HEK293 (cell line): ENCODE measurements at regions not wholly inside any gene's neighbourhood (a gene's known extent, or its start where the extent isn't known, plus 50 kb on each side); places are given as distances from the start of the nearest gene placed in this dataset.

Experiments
- CTCF ChIA-PET: fragments of 350-600 bp; formaldehyde crosslinking; extraction: SDS; loops from one replicate; lab custom pipeline; 2021; ENCODE audit warnings: antibody characterized with exemption; lab: Yijun Ruan, JAX
- POLR2A ChIA-PET: fragments of 300-600 bp; formaldehyde crosslinking; extraction: SDS; loops from one replicate; lab custom pipeline; 2020; ENCODE audit warnings: antibody characterized with exemption, inconsistent platforms; lab: Yijun Ruan, JAX
- H3K27ac ChIP-seq: fragments of 200-500 bp; sonication (Bioruptor generic); 2 replicates; pipeline ENCODE4 v1.5.1; 2014; ENCODE audit warnings: low read depth, low read length, control low read depth, inconsistent platforms; ENCODE audit errors: extremely low read depth
- H3K36me3 ChIP-seq, 2 experiments: fragments of 200-500 bp in 1 of 2; sonication (Bioruptor generic) in 1 of 2; 1 replicate in 1 of 2; 2 replicates in 1 of 2; pipeline ENCODE4 v1.5.1; 2014 to 2017; ENCODE audit warnings: inconsistent platforms in 2 of 2, low read length in 2 of 2; ENCODE audit not compliant: control insufficient read depth in 2 of 2, insufficient read depth in 1 of 2
- H3K4me1 ChIP-seq: fragments of 200-500 bp; sonication (Bioruptor generic); 2 replicates; pipeline ENCODE4 v1.5.1; 2014; ENCODE audit warnings: mild to moderate bottlenecking, low read length, inconsistent platforms; ENCODE audit not compliant: control insufficient read depth, insufficient read depth
- H3K4me3 ChIP-seq: 2 replicates; pipeline ENCODE4 v1.5.1; 2011; ENCODE audit warnings: low read depth, mild to moderate bottlenecking, control low read depth, low read length, moderate library complexity
- H3K9me3 ChIP-seq: fragments of 200-500 bp; sonication (Bioruptor generic); 2 replicates; pipeline ENCODE4 v1.5.1; 2014; ENCODE audit warnings: low read depth, low read length, inconsistent platforms; ENCODE audit not compliant: control insufficient read depth, insufficient read depth
- EGR2 ChIP-seq: fragments of 450-650 bp; formaldehyde crosslinking; IDR thresholded peaks from 2 replicates; pipeline ENCODE4 v1.5.1; 2016; ENCODE audit warnings: low read depth, missing biosample characterization, missing genetic modification characterization
- GFI1B ChIP-seq: fragments of 450-650 bp; formaldehyde crosslinking; IDR thresholded peaks from 2 replicates; pipeline ENCODE4 v1.5.1; 2016; ENCODE audit warnings: missing biosample characterization, missing genetic modification characterization
- KLF1 ChIP-seq: fragments of 450-650 bp; formaldehyde crosslinking; IDR thresholded peaks from 2 replicates; pipeline ENCODE4 v1.5.1; 2016; ENCODE audit warnings: missing biosample characterization, missing genetic modification characterization
- MYNN ChIP-seq: fragments of 450-650 bp; formaldehyde crosslinking; IDR thresholded peaks from 2 replicates; pipeline ENCODE4 v1.5.1; 2016; ENCODE audit warnings: missing biosample characterization, missing genetic modification characterization, borderline replicate concordance
- OSR2 ChIP-seq: fragments of 450-650 bp; formaldehyde crosslinking; IDR thresholded peaks from 2 replicates; pipeline ENCODE4 v1.5.1; 2016; ENCODE audit warnings: missing biosample characterization, missing genetic modification characterization
- REPIN1 ChIP-seq: fragments of 450-650 bp; formaldehyde crosslinking; IDR thresholded peaks from 2 replicates; pipeline ENCODE4 v1.5.1; 2017; ENCODE audit warnings: missing biosample characterization, missing genetic modification characterization, low read depth
- ZBTB7A ChIP-seq: fragments of 450-650 bp; formaldehyde crosslinking; IDR thresholded peaks from 2 replicates; pipeline ENCODE4 v1.5.1; 2016; ENCODE audit warnings: low read depth, missing biosample characterization, missing genetic modification characterization
- ZBTB8A ChIP-seq: fragments of 450-650 bp; formaldehyde crosslinking; IDR thresholded peaks from 2 replicates; pipeline ENCODE4 v1.5.1; 2016; ENCODE audit warnings: missing biosample characterization, missing genetic modification characterization
- ZEB2 ChIP-seq: fragments of 450-650 bp; formaldehyde crosslinking; IDR thresholded peaks from 2 replicates; pipeline ENCODE4 v1.5.1; 2016; ENCODE audit warnings: missing biosample characterization, missing genetic modification characterization
- ZNF10 ChIP-seq: fragments of 450-650 bp; formaldehyde crosslinking; IDR thresholded peaks from 2 replicates; pipeline ENCODE4 v1.5.1; 2017; ENCODE audit warnings: missing biosample characterization, missing genetic modification characterization
- ZNF292 ChIP-seq: fragments of 450-650 bp; formaldehyde crosslinking; IDR thresholded peaks from 2 replicates; pipeline ENCODE4 v1.5.1; 2016; ENCODE audit warnings: low read depth, missing biosample characterization, missing genetic modification characterization, borderline replicate concordance
- ZNF404 ChIP-seq: fragments of 450-650 bp; formaldehyde crosslinking; IDR thresholded peaks from 2 replicates; pipeline ENCODE4 v1.5.1; 2017; ENCODE audit warnings: missing biosample characterization, missing genetic modification characterization
- ZNF416 ChIP-seq: fragments of 450-650 bp; formaldehyde crosslinking; IDR thresholded peaks from 2 replicates; pipeline ENCODE4 v1.5.1; 2016; ENCODE audit warnings: missing biosample characterization, missing genetic modification characterization
- ZNF501 ChIP-seq: fragments of 450-650 bp; formaldehyde crosslinking; IDR thresholded peaks from 2 replicates; pipeline ENCODE4 v1.5.1; 2016; ENCODE audit warnings: missing biosample characterization, missing genetic modification characterization
- ZNF548 ChIP-seq: fragments of 450-650 bp; formaldehyde crosslinking; IDR thresholded peaks from 2 replicates; pipeline ENCODE4 v1.5.1; 2016; ENCODE audit warnings: missing biosample characterization, missing genetic modification characterization
- ZNF555 ChIP-seq: fragments of 450-650 bp; formaldehyde crosslinking; conservative IDR thresholded peaks from 2 replicates; pipeline ENCODE4 v1.5.1; 2017; ENCODE audit warnings: missing biosample characterization, mild to moderate bottlenecking, missing genetic modification characterization, inconsistent platforms
- ZNF561 ChIP-seq: fragments of 450-650 bp; IDR thresholded peaks from 2 replicates; pipeline ENCODE4 v1.5.1; 2018; ENCODE audit warnings: missing biosample characterization, missing genetic modification characterization, borderline replicate concordance
- ZNF658 ChIP-seq: fragments of 450-650 bp; formaldehyde crosslinking; IDR thresholded peaks from 2 replicates; pipeline ENCODE4; 2016; ENCODE audit warnings: missing biosample characterization, missing genetic modification characterization
- ZNF76 ChIP-seq: fragments of 450-650 bp; formaldehyde crosslinking; IDR thresholded peaks from 2 replicates; pipeline ENCODE4; 2016; ENCODE audit warnings: low read depth, missing biosample characterization, missing genetic modification characterization, borderline replicate concordance
- ZNF768 ChIP-seq: fragments of 450-650 bp; formaldehyde crosslinking; IDR thresholded peaks from 2 replicates; pipeline ENCODE4 v1.5.1; 2018; ENCODE audit warnings: missing biosample characterization, mild to moderate bottlenecking, missing genetic modification characterization
- ZNF830 ChIP-seq: fragments of 450-650 bp; IDR thresholded peaks from 2 replicates; pipeline ENCODE4 v1.5.0; 2018; ENCODE audit warnings: missing biosample characterization, missing genetic modification characterization, low read depth, mild to moderate bottlenecking, moderate library complexity
- ZNF837 ChIP-seq: fragments of 450-650 bp; formaldehyde crosslinking; IDR thresholded peaks from 2 replicates; pipeline ENCODE4 v1.5.1; 2016; ENCODE audit warnings: missing biosample characterization, missing genetic modification characterization
- ZNF843 ChIP-seq: fragments of 450-650 bp; formaldehyde crosslinking; IDR thresholded peaks from 2 replicates; pipeline ENCODE4 v1.5.1; 2016; ENCODE audit warnings: missing biosample characterization, missing genetic modification characterization
- TF ChIP-seq, protein P1 (sequence below): fragments of 450-650 bp; formaldehyde crosslinking; conservative IDR thresholded peaks from 2 replicates; pipeline ENCODE4 v1.5.1; 2016; ENCODE audit warnings: low read depth, missing biosample characterization, missing genetic modification characterization

DNA sequence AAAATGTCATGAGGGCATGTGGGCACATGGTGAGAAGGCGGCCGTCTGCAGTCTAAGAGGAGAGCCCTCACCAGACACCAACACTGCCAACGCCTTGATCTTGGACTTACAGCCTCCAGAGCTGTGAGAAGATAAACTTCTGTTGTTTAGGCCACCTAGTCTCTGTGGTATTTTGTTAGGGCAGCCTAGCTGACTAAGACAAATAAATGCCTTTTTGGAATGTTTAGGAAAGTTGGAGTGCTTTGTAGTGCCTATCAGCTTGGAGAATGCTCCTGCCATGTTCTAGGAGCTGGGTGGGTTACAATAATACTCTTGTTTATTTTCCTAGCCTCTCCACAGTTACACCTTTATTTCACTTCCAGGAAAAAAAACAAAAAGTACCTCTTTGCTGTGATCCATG is 92.0 kb downstream of the SPP2 start:
- CTCF ChIA-PET = no interaction called here
- H3K27ac ChIP-seq = no peak overlapping the region
- no peaks in the 10 kb centered on the region for H3K9me3 ChIP-seq
- POLR2A ChIA-PET = no interaction called here
- peaks cover 4% of the 10 kb centered on the region; the same call in 1 of the 2 replicates for H3K4me1 ChIP-seq
- no peak overlapping the region for H3K4me3 ChIP-seq
- no peak for TF ChIP-seq ZNF416 (tag by site-specific recombination)
- TF ChIP-seq, protein P1, sequence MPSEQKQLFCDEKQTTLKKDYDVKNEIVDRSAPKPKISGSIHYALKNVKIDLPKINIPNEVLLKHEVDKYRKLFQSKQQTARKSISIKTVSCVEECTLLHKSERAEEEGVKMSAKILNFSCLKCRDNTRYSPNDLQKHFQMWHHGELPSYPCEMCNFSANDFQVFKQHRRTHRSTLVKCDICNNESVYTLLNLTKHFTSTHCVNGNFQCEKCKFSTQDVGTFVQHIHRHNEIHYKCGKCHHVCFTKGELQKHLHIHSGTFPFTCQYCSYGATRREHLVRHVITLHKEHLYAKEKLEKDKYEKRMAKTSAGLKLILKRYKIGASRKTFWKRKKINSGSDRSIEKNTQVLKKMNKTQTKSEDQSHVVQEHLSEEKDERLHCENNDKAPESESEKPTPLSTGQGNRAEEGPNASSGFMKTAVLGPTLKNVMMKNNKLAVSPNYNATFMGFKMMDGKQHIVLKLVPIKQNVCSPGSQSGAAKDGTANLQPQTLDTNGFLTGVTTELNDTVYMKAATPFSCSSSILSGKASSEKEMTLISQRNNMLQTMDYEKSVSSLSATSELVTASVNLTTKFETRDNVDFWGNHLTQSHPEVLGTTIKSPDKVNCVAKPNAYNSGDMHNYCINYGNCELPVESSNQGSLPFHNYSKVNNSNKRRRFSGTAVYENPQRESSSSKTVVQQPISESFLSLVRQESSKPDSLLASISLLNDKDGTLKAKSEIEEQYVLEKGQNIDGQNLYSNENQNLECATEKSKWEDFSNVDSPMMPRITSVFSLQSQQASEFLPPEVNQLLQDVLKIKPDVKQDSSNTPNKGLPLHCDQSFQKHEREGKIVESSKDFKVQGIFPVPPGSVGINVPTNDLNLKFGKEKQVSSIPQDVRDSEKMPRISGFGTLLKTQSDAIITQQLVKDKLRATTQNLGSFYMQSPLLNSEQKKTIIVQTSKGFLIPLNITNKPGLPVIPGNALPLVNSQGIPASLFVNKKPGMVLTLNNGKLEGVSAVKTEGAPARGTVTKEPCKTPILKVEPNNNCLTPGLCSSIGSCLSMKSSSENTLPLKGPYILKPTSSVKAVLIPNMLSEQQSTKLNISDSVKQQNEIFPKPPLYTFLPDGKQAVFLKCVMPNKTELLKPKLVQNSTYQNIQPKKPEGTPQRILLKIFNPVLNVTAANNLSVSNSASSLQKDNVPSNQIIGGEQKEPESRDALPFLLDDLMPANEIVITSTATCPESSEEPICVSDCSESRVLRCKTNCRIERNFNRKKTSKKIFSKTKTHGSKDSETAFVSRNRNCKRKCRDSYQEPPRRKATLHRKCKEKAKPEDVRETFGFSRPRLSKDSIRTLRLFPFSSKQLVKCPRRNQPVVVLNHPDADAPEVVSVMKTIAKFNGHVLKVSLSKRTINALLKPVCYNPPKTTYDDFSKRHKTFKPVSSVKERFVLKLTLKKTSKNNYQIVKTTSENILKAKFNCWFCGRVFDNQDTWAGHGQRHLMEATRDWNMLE (tag by site-specific recombination) = no peak
- no peak for TF ChIP-seq ZNF548
- TF ChIP-seq GFI1B (tag by site-specific recombination) = no peak
- TF ChIP-seq MYNN (tag by site-specific recombination) = no peak
- H3K36me3 ChIP-seq = no peaks in the 10 kb centered on the region

DNA sequence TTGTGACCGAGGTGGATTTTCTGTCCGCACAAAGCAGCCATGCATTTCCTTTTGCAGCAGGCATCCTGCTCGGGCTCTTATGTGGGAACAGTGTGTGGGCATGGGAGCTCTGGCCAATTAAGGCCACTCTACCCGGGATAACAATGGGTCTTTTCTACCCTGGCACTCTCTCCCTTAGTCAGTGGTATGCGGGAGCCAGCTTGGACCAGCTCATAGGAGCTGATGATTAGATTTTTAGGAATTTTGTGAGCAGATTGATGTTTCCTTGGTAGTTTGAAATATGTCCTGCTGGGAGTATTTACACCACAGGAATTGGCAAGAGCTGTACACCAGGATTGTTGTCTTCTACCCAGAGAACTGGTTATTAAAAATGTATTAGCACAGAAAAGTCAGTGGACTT is 89.3 kb downstream of the SPP2 start:
- Histone ChIP-seq H3K4me3 (no peak overlapping the region), H3K4me1 (no peaks in the 10 kb centered on the region), H3K36me3 (no peaks in the 10 kb centered on the region), H3K27ac (no peak overlapping the region), H3K9me3 (no peaks in the 10 kb centered on the region)
- no peak for TF ChIP-seq ZNF561
- TF ChIP-seq KLF1 (tag by site-specific recombination) = no peak
- TF ChIP-seq ZNF501 (tag by site-specific recombination) = no peak
- TF ChIP-seq ZNF292 (tag by site-specific recombination) = no peak
- no peak for TF ChIP-seq ZNF658
- TF ChIP-seq ZNF10 = no peak
- TF ChIP-seq ZNF843 = no peak
- no peak for TF ChIP-seq ZEB2
- TF ChIP-seq ZNF830 (tag by site-specific recombination) = no peak
- TF ChIP-seq ZBTB7A = no peak
- no peak for TF ChIP-seq ZNF768 (tag by site-specific recombination)
- TF ChIP-seq EGR2 (tag by site-specific recombination) = no peak
- TF ChIP-seq OSR2 (tag by site-specific recombination) = no peak
- TF ChIP-seq ZNF837 (tag by site-specific recombination) = no peak
- no peak for TF ChIP-seq ZNF404 (tag by site-specific recombination)
- TF ChIP-seq ZNF555 (tag by site-specific recombination) = no peak
- TF ChIP-seq REPIN1 = no peak
- no peak for TF ChIP-seq ZNF76
- TF ChIP-seq ZBTB8A (tag by site-specific recombination) = no peak
- no peak for TF ChIP-seq MYNN (tag by site-specific recombination)
- ChIA-PET CTCF (interaction anchor here (0.7 to 0.8 kb wide), 2 partner anchors 38 to 816 kb away, joined by 3 read pairs; no protein-coding TSS in a partner anchor), POLR2A (no interaction called here)
